HG02973 (cell line): ENCODE measurements at regions not wholly inside any gene's neighbourhood (a gene's known extent, or its start where the extent isn't known, plus 50 kb on each side); places are given as distances from the start of the nearest gene placed in this dataset.
"Not testable (repeated sequence)": the region's sequence is repeated elsewhere in the genome, so short reads cannot be mapped to it uniquely, and the experiment has no call there.

Experiments used
- ATAC-seq: cut with Tn5 transposase; IDR thresholded peaks from one replicate; pipeline ENCODE4 v1.9.1; 2021; ENCODE audit warnings: moderate library complexity; ENCODE audit not compliant: unreplicated experiment

DNA sequence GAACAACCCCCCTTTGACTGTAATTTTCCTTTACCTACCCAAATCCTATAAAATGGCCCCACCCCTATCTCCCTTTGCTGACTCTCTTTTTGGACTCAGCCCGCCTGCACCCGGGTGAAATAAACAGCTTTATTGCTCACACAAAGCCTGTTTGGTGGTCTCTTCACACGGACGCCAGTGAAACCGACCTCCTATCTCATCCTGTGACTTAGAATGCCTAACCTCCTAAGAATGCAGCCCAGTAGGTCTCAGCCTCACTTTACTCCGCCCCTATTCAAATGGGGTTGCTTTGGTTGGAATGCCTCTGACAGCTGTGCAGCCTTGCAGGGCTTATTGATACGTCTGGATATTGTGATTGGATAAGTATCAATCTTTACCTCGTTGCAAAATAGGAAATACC is 243.8 kb upstream of the PROK2 start:
- ATAC-seq, result not testable (repeated sequence)

DNA sequence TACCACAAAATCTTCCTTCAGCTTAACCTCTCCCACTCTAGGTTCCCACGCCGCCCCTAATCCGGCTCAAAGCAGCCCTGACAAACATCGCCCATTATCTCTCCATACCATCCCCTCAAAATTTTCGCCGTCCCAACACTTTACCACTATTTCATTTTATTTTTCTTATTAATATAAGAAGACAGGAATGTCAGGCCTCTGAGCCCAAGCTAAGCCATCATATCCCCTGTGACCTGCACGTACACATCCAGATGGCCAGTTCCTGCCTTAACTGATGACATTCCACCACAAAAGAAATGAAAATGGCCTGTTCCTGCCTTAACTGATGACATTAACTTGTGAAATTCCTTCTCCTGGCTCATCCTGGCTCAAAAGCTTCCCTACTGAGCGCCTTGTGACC is 243.4 kb upstream of the PROK2 start:
- ATAC-seq, result not testable (repeated sequence)

DNA sequence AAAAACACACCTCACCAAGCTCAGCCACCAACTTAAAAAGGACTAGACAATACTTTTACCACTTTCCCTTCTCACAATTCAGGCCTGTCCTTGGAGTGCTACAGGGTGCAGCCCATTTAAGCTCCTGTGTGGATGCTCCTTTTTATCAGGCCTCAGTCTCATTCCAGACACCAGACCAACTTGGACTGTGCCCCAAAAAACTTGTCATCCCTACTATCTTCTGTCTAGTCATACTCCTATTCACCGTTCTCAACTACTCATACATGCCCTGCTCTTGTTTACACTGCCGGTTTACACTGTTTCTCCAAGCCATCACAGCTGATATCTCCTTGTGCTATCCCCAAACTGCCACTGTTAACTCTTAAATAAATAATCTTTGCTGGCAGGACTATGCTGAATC is 242.8 kb upstream of the PROK2 start:
- ATAC-seq, result not testable (repeated sequence)

DNA sequence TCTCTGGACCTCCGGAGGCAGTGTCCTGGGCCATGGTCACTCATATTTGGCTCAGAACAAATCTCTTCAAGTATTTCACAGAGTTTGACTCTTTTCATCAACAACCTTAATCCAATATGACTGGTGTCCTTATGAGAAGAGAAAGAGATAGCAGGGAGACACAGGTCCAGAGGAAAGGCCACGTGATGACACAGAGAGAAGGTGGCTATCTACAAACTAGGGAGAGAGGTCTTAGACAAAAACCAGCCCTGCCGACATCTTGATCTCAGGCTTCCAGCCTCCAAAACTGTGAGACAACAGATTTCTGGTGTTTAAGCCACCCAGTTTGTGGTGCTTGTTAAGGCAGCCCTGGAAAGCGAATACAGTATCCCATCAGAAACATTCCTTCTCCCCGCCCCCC is 237.1 kb upstream of the PROK2 start:
- no peak for ATAC-seq

DNA sequence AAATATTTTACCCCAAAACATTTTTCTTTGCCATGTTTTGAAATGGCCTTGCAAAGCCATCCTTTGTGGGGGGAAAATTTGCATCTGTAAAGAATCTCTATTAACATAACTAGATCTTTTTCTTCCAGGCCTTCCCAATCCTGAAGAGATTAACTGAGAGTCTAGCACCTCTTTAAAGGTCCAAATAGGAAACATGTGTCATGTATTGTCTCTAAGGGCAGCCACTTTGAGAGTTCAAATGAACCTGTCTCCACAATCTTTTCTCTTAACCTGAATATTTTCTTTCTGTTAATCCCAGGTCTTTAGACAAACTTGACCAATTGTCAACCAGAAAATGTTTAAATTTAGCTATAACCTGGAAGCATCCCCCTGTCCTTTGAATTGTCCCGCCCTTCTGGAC is 236.6 kb upstream of the PROK2 start:
- no peak for ATAC-seq

DNA sequence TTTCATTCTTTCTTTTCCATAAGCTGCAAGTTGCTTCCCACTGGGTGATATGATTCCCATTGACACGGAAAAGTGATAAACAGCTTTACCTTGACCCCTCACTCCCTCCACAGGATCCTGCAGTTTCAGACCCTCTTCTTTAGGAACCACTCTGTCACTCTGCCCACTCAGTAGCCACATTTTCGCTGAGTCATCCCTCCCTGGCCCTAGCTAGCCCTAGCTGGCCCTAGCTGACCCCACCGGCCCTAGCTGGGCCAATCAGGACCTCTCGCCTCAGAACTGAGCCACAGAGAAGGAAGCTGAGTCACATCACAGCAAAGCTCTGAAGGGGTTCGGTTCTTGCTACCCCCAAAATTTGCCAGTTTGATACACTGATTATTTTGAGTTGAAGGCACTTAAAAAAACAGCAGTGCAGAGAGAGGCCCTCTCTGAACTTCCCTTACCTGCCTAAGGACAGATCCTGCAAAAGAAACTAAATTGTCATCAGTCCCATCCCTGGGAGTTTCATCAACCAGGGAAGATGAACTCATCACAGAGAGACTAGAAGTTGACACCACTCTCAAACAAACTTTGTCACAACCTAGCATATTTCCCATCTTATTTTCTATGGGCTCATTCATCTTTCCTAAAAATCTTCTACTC is 233.5 kb upstream of the PROK2 start:
- no peak for ATAC-seq

DNA sequence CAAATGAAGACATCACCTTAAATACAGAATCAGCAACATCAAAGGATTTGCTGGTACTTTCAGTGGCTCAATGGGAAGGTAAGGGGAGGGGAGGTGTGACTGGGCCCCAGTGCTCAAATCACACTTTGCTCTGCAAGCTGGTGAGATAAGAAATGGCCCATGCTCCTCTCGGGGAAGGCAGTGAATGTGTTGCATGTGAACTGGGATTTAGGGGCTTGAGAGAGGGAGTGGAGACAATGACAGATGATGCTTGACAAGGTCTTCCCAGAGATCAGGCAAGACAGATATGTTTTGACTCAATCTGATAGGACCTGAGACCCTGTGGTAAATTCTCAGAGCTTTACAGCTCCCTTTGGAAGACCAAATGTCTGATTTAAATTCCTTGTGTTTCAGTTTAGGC is 233.0 kb upstream of the PROK2 start:
- ATAC-seq, result no peak

DNA sequence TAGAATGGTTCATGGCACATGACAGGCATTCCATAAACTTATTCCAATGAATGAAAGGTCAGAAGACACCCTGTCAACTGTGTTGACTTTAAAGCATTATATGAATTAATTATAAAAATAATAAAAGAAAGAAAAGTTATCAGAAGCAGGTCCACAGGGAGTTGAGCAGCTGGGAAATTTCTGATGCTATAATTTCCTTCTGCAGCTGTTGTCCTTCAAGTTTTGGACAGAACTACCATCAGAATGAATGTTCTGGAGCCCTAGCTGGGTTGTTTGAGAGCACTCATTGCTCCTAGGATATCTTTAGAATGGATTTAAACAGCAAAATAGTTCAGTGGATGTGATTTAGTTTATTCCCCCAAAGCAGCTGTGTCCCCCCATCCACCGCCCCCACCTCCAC is 232.4 kb upstream of the PROK2 start:
- no peak for ATAC-seq

DNA sequence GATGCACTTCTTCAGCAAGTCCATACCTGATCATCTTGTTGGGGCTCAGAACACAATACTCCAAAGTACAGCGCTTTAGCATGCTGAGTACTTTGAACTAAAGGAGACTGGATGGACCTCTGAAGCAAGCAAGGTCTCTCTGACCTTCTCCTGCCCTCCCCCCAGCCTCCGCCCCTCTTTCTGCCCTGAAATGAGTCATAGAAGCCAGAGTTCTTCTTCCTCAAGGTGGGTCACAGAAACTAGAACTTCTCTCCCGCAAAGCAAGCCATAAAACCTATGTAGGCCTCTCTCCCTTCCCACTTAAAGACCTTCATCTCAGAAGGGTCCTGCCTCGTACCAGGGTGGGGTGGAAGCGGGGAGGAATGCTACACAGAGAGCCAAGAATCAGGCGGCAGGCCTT is 230.5 kb upstream of the PROK2 start:
- no peak for ATAC-seq

DNA sequence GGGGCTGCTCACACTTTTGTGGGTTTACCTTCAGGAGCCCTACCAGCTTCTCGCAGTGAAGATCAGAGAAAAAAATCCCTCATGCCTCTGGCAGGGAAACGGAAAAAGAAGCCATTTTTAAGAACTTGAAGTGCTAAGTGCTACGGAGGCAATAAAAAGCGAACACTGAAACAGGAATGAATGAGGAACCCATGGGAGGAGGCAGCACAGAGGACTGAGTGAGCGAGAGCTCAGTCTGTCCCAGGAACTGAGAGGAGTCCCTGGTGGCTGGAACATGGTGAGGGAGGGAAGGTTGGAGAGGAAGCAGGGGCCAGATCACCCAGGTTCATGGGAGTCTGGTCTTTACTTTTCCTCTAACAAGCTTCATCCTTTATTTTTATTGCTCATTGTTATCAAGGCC is 228.1 kb upstream of the PROK2 start:
- no peak for ATAC-seq

DNA sequence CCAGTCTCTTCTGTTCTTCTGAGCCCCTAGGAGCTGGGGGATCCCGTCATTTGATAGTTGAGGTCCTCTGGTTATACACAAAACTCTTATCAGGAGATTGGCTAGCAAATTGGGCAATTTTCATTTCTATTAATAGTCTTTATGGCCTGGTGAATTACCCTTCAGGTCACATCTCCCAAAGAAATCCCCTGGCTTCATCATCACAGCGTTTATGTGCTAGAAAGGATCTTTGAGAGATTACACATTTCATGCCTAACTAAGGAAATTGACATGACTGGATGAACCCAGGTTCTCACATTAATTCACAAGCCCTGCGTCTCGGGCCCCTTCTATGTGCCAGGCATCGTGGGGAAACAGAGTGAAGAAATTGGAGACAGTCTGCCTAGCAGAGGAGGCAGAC is 227.4 kb upstream of the PROK2 start:
- no peak for ATAC-seq

DNA sequence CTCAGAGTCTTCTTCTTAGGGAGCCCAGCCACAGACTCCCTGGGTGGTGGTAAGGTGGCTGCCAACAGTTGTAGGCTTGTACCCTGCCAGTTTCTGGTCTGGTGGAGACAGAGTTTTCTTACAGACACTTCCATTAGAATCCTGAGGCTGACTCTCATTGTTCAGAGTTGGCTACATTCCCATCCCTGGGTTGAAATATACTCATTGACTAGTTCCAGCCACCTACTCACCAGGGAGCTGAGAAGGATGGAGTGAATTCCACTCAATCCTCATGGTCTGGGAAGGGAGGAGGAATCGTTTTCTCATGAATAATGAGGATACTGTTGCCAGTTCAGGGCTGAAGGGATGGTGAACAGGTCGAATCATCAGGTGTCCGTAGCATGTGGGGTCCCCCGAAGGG is 226.5 kb upstream of the PROK2 start:
- no peak for ATAC-seq

DNA sequence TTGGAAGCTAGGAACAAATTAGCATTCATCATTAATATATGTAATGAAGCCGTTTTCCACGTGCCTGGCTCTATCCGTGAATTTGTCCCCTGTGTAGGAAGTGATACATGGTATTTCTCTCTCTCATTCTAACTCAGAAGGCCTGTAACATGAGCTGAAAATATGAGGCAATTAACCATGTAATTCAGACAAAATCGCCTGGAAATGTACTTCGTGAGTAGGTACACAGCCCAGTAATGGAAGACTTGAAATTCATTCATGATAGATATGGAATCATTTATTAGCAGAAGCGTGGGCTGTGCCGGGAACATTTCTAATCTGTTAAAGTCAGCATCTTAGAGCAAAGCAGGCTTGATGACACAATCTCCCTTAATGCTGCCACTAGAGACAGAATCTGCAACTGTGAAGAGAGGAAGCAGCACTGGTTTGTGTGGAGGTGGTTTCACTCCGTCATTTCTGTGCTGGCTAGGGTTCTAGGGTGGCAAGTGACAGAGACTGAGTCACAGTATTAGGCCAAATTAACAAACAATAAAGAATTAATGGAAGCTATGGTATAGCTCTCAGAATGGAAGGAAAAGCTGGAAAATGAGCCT is 225.0 kb upstream of the PROK2 start:
- ATAC-seq, result no peak

DNA sequence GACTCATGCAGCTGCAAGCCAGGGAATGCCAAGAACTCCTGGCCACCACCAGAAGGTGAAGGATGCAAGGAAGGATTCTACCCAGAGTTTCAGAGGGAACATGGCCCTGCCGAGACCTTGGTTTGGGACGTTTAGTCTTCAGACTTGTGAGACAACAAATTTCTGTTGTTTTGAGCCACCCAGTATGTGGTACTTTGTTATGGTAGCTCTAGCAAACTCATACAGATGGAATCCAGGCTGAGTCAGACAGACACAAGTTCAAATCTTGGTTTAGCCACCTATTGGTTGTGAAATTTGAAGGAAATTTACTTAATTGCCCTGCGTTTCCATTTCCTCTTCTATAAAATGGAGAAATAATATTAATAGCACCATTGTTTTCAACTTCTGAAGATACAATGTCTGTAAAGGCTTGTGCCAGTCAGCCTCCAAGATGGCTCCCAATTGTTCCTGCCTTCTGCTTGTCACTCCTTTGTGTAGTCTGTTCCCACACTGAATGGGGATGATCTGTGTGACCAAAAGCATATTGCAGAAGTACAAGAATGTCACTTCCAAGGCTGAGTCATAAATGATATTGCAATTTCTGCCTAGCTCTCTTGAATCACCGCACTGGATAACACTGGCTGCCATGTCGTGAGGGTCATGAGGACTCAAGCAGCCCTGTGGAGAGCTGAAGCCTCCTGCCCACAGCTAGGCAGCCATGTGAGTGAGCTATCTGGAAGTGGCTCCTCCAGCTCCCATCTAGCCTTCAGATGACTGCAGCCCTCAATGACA is 223.5 kb upstream of the PROK2 start:
- ATAC-seq, result no peak

DNA sequence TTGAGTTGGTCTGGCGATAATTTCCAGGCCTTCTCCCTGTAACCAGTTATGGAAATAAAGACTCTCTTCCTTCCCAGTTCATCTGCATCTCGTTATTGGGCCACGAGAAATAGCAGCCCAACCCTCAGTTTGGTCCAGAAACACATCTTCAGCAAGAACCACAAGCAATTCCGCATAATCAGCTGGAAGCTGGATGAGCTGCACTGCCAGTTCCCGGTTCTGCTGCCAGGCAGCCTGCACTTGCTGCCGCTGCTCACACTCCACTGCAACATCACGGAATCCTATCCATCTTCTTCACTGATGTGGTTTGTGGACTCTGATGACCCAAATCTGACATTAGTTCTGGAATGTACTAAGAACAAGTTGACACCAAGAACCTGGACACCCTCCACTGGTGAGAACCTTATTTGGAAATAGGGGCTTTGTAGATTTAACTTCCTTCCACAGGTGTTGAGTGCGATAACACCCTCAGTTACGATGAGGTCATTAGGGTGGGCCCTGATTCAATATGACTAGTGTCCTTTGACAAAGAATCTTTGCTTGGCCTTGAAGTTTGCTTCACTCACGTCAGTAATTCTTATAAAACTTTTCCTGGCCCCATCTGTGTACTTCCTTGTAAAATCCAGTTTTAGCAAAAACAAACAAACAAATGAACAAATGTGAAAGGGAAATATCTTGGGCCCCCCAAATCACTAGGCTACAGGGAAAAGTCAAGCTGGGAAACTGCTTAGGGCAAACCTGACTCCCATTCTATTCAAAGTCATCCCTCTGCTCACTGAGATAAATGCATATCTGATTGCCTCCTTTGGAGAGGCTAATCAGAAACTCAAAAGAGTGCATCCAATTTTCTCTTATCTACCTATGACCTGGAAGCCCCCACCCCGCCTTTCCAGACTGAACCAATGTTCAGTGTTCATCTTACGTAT is 221.9 kb upstream of the PROK2 start:
- ATAC-seq, result no peak

DNA sequence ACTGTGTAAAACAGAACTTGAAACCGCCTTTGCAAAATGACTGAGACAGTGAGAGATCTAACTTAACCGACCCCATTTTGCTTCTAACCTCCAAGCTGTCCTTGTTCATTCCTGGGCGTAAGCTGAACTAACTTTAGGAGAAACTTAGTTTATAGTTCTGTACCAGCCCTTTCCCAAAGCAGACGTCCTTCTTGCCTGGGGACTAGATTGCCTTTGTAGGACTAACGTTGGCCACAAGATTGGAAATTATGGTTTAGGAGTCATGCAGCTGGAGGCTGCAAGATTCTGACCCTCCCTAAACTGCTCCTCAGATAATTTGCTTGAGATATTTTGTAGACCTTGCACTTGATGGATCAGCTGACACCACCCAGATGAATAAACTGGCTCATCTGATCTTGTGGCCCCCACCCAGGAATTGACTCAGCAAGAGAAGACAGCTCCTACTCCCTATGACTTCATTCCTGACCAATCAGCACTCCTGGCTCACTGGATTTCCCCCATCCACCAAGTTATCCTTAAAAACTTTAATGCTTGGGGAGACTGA is 219.9 kb upstream of the PROK2 start:
- ATAC-seq, result no peak

DNA sequence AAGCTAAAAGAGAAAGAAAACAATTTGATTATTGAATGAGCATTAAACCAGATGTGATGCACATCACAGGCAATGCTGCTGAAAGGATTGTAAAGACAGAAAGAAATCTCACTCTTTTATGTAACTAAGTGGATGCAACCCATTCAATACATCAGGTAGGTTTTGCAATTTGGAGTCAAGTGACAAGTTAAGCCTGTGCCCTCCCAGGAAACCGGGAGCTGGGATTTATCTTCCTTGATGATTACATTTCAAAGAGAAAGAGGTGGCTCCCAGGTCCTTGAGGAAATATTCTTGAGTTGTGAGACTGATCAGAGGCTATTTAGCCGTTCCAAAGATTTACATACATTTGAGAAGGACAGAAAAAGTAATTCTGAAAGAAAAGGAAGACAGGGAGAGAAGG is 219.0 kb upstream of the PROK2 start:
- no peak for ATAC-seq

DNA sequence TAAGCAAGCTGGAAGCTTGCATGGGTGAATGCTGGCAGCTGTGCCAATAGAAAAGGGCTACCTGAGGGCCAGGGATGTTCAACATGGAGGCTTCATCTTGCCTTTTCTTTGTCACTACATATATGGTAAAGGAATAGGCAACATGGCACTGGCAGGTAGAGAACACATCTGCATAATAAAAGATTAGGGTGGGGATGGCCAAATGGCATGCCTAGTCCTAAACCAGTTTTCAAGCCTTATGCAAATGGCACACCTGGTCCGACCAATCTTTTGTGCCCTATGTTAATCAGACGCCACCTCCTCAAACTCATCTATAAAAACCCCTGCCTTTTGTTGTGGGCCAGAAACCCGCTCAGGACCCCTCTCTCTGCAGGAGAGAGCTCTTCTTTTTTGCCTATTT is 216.8 kb upstream of the PROK2 start:
- no peak for ATAC-seq

DNA sequence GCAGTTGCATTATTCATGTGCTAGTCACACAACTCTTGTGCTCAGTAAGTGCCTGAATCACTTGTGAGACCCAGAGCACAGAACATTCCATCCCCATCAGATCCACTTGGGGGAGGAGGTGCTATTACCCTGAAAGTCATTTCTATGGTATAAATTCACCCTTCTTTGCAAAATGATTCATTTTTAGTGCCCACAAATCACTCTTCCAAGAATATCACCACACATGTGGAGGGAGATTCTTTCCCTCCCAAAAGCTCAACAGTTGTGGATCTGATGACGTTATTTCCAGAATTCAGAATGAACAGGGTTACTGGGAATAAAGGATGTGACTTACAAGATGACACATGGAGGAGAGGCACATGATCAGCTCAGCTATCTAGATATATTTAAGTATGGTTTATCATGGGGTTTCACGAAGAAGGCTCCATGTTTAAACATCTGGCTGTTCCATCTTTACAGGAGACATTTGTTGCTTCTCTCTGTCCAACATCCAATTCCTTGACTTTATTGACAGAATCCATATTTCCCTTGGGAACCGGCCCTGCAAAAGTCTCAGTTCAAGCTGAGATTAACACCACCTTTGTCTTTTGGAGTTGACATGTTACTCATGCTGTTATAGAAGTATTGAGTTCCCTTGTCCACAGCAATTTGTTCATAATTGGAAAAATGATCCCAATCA is 214.2 kb upstream of the PROK2 start:
- ATAC-seq, result no peak

DNA sequence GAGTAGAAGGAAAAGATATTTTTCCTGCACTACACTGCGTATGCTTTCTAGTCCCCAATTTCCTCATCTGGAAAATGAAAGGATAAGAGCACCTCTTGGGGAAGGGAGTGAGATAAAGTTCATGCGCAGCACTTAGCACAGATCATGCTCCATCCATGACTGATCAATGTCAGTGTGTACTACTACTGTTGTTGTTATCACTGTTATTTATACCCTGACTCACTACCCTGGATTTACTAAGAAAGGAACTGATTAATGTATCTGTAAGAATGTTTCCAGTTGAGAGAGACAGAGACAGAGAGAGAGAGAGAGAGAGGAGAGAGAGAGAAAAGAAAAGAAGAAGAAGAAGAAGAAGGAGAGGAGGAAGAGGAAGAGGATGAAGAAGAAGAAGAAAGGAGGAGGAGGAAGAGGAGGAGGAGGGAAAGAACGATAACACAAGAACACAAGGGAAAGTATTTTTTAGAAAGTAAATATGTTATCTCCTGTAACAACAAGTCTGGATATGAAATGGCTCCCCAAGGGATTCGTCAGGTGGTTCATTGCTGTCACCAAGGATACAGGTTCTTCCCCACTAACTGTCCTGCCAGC is 212.2 kb upstream of the PROK2 start:
- ATAC-seq, result no peak
